Thymus (tissue), 11 donors: ENCODE measurements at regions not wholly inside any gene's neighbourhood (a gene's known extent, or its start where the extent isn't known, plus 50 kb on each side); places are given as distances from the start of the nearest gene placed in this dataset.
"Not testable (repeated sequence)": the region's sequence is repeated elsewhere in the genome, so short reads cannot be mapped to it uniquely, and the experiment has no call there.

ENCODE experiments used
- DNase-seq, 9 donors: peaks; one replicate each; pipeline ENCODE4 v3.0.0-alpha.2; 2013; ENCODE audit warnings: low spot score in 9 of 9, low read depth in 6 of 9, missing footprints in 1 of 9
- H3K27ac ChIP-seq, 2 donors: one replicate each; pipeline ENCODE4 v1.5.1; 2013; ENCODE audit warnings: control low read depth in 1 of 2, low read depth in 1 of 2, low read length in 1 of 2, mild to moderate bottlenecking in 1 of 2, moderate library complexity in 1 of 2
- H3K27me3 ChIP-seq, 2 donors: one replicate each; pipeline ENCODE4 v1.5.1; 2013; ENCODE audit warnings: low read length in 1 of 2; ENCODE audit not compliant: control insufficient read depth in 2 of 2, insufficient read depth in 1 of 2
- H3K36me3 ChIP-seq, 2 donors: one replicate each; pipeline ENCODE4 v1.5.1; 2013; ENCODE audit warnings: low read length in 1 of 2, mild to moderate bottlenecking in 1 of 2, moderate library complexity in 1 of 2; ENCODE audit not compliant: control insufficient read depth in 2 of 2, insufficient read depth in 2 of 2
- H3K4me1 ChIP-seq, 2 donors: one replicate each; pipeline ENCODE4 v1.5.1; 2013; ENCODE audit warnings: low read length in 2 of 2; ENCODE audit not compliant: control insufficient read depth in 2 of 2, insufficient read depth in 2 of 2
- H3K4me3 ChIP-seq, 2 donors: one replicate each; pipeline ENCODE4 v1.5.1; 2013; ENCODE audit warnings: low read length in 2 of 2, control low read depth in 1 of 2, mild to moderate bottlenecking in 1 of 2
- H3K9me3 ChIP-seq, 2 donors: one replicate each; pipeline ENCODE4 v1.5.1; 2013; ENCODE audit warnings: low read length in 1 of 2, mild to moderate bottlenecking in 1 of 2; ENCODE audit not compliant: control insufficient read depth in 2 of 2, insufficient read depth in 1 of 2
- WGBS: extraction: QIAGEN DNeasy Blood & Tissue Kit; methylation state at CpG from one replicate; pipeline ENCODE4 v1.1.7; 2013; 5-methylcytosine and 5-hydroxymethylcytosine counted together
- donor health status: healthy.

GRCh38 chr6:166800137-166800536, 156.2 kb downstream of the RNASET2 start:
- Histone ChIP-seq H3K36me3 (no peaks in the 10 kb centered on the region), H3K4me3 (no peak overlapping the region), H3K9me3 (no peaks in the 10 kb centered on the region), H3K27ac (no peak overlapping the region), H3K4me1 (no peaks in the 10 kb centered on the region), H3K27me3 (no peaks in the 10 kb centered on the region)
- 96% methylated on average over 9 of the region's 9 CpGs for WGBS
- no peak for DNase-seq

GRCh38 chr6:166798652-166799051, 157.7 kb downstream of the RNASET2 start:
- H3K9me3 ChIP-seq: no peaks in the 10 kb centered on the region
- H3K27ac ChIP-seq: no peak overlapping the region
- no peaks in the 10 kb centered on the region for H3K36me3 ChIP-seq
- no peak for DNase-seq
- 92% methylated on average over 6 of the region's 6 CpGs for WGBS
- H3K4me3 ChIP-seq: no peak overlapping the region
- H3K27me3 ChIP-seq: no peaks in the 10 kb centered on the region
- no peaks in the 10 kb centered on the region for H3K4me1 ChIP-seq

- 96% methylated on average over 12 of the region's 12 CpGs for WGBS
- no peak overlapping the region for H3K4me3 ChIP-seq
- H3K4me1 ChIP-seq: no peaks in the 10 kb centered on the region
- H3K27me3 ChIP-seq: no peaks in the 10 kb centered on the region
- H3K9me3 ChIP-seq: no peaks in the 10 kb centered on the region
- no peak for DNase-seq
- no peaks in the 10 kb centered on the region for H3K36me3 ChIP-seq
- no peak overlapping the region for H3K27ac ChIP-seq
Measured at GRCh38 chr6:166796610-166797009, 159.7 kb downstream of the RNASET2 start.

GRCh38 chr6:166795879-166796278, 160.5 kb downstream of the RNASET2 start:
- H3K36me3 ChIP-seq: no peaks in the 10 kb centered on the region
- 64% methylated on average over 3 of the region's 3 CpGs for WGBS
- DNase-seq: no peak

GRCh38 chr6:166790808-166791207, 163.8 kb upstream of the RPS6KA2 start:
- H3K36me3 ChIP-seq, H3K4me1 ChIP-seq, DNase-seq, H3K27me3 ChIP-seq, H3K27ac ChIP-seq, H3K9me3 ChIP-seq, H3K4me3 ChIP-seq: not testable (repeated sequence)
- WGBS: 100% methylated on average over 2 of the region's 3 CpGs

More at GRCh38 chr6:166795879-166796278, 160.5 kb downstream of the RNASET2 start:
- Histone ChIP-seq H3K4me1 (no peaks in the 10 kb centered on the region), H3K27ac (no peak overlapping the region), H3K9me3 (no peaks in the 10 kb centered on the region), H3K4me3 (no peak overlapping the region), H3K27me3 (no peaks in the 10 kb centered on the region)

- not testable (repeated sequence) for H3K9me3 ChIP-seq, H3K4me3 ChIP-seq, DNase-seq, H3K36me3 ChIP-seq, H3K4me1 ChIP-seq, H3K27ac ChIP-seq, H3K27me3 ChIP-seq
- WGBS: 93% methylated on average over 22 of the region's 22 CpGs
Measured at GRCh38 chr6:166788846-166789529, 161.9 kb upstream of the RPS6KA2 start.

GRCh38 chr6:166786704-166787293, 159.7 kb upstream of the RPS6KA2 start:
- DNase-seq: peak; percentile 26 to 77 (median 51)
- no peaks in the 10 kb centered on the region for H3K9me3 ChIP-seq
- H3K4me1 ChIP-seq: no peaks in the 10 kb centered on the region
- H3K36me3 ChIP-seq: no peaks in the 10 kb centered on the region
- H3K27ac ChIP-seq: no peak overlapping the region
- no peak overlapping the region for H3K4me3 ChIP-seq
- H3K27me3 ChIP-seq: no peaks in the 10 kb centered on the region
- WGBS: 7% methylated on average over 3 of the region's 3 CpGs

GRCh38 chr6:166785131-166785530, 158.1 kb upstream of the RPS6KA2 start:
- DNase-seq: no peak
- WGBS: 93% methylated on average over 6 of the region's 6 CpGs

GRCh38 chr6:166784691-166785090, 157.6 kb upstream of the RPS6KA2 start:
- H3K27me3 ChIP-seq: no peaks in the 10 kb centered on the region
- no peaks in the 10 kb centered on the region for H3K9me3 ChIP-seq
- no peaks in the 10 kb centered on the region for H3K36me3 ChIP-seq
- H3K27ac ChIP-seq: no peak overlapping the region
- DNase-seq: no peak
- 92% methylated on average over 7 of the region's 7 CpGs for WGBS
- no peaks in the 10 kb centered on the region for H3K4me1 ChIP-seq
- no peak overlapping the region for H3K4me3 ChIP-seq

More at GRCh38 chr6:166785131-166785530, 158.1 kb upstream of the RPS6KA2 start:
- H3K4me1 ChIP-seq: no peaks in the 10 kb centered on the region
- H3K9me3 ChIP-seq: no peaks in the 10 kb centered on the region
- no peak overlapping the region for H3K4me3 ChIP-seq
- H3K27me3 ChIP-seq: no peaks in the 10 kb centered on the region
- no peak overlapping the region for H3K27ac ChIP-seq
- no peaks in the 10 kb centered on the region for H3K36me3 ChIP-seq
